Renal cortex interstitium (tissue), 11 donors: ENCODE measurements at regions not wholly inside any gene's neighbourhood (a gene's known extent, or its start where the extent isn't known, plus 50 kb on each side); places are given as distances from the start of the nearest gene placed in this dataset.
"Not testable (repeated sequence)": the region's sequence is repeated elsewhere in the genome, so short reads cannot be mapped to it uniquely, and the experiment has no call there.

Experiments used
- DNase-seq, 11 donors: peaks; one replicate each; pipeline ENCODE4 v3.0.0-alpha.2; 2013; ENCODE audit warnings: low read depth in 9 of 11, low spot score in 4 of 11; ENCODE audit errors: extremely low read depth in 1 of 11

DNA sequence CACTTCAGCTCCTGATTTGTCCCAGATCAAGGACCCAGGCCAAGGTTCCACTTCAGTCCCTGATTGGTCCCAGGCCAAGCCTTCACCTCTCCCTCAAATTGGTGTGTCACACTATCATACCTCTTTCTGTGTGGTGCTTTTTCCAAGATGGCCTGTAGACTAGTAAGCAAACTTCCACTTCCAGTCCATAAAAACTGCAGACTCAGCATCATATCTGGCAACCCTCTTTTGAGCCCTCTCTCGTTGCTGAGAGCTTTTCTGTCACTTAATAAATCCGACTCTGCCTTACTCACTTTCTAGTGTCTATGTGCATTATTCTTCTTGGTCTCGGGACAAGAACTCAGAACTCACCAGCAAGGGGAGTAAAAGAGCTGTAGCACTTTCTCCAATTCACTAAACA, 1395.1 kb downstream of the LRFN5 start:
- DNase-seq = no peak

DNA sequence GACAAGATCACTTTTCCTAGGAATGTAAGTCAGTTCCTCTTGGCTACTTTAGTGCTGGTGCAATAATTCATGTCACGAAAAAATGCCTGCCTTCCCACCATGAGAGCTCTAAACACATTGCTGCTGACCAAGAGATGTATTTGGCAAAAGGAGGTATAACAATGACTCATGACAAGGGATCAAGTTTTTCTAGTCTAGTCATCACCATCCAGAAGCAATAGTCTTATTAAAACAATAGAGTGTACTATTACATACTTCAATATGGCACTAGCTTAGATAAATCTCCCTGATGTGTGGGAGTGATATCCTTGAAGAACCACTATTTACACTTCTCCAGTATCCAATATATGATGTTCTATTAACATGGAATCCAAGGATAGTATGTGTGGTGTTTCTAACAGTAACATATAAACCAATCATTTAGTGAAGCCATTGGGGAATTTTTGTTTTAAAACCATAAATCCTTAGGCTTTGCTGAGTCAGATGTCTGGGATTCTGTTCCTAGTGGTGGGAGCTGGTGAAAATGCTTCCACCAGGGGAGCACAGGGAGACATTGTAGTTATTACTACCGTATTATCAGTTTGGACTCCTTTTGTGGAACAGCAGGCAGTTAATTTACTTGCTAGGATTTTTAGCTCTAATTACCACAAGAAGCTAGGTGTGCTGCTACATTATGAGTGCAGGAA, 1387.5 kb downstream of the LRFN5 start:
- DNase-seq = peak in 1 of 11 donors; percentile 3

DNA sequence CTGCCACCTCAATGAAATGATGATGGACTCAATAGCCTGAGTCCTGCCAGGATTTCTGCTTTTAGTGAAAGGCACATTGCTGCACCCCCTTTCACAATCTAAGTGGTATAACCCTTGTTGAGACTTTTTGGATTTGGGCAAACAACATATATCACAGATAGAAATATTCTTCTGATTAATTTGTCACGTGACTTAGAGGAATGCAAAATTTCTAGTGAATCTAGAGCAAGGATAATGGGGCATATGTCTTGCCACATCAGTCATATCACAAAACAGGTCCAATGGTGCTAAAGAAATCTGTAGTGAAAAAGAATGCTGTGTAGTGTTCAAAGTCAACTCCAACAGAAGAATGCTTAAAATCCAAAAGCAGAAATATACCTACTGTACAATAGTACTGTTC, 1386.3 kb downstream of the LRFN5 start:
- no peak for DNase-seq

DNA sequence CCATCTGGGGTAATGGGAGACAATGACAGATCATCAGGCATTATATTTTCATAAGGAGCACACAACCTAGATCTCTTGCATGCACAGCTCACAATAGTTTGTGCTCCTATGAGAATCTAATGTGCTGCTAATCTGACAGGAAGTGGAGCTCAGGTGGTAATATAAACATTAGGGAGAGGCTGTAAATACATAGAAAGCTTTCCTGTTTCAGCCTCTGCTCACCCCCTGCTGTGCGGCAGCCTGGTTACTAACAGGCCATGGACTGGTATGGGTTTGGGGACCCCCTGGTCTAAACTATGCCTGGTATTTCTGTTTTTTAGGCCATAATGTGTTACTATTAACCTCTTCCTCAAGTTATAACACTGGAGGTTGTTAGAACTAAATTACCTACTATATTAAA, 1373.7 kb downstream of the LRFN5 start:
- no peak for DNase-seq

DNA sequence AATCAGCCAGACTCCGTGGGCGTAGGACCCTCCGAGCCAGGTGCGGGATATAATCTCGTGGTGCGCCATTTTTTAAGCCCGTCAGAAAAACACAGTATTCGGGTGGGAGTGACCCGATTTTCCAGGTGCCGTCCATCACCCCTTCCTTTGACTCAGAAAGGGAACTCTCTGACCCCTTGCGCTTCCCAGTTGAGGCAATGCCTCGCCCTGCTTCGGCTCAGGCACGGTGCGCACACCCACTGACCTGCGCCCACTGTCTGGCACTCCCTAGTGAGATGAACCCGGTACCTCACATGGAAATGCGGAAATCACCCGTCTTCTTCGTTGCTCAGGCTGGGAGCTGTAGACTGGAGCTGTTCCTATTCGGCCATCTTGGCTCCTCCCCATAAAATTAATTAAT, 1366.5 kb downstream of the LRFN5 start:
- DNase-seq = not testable (repeated sequence)

DNA sequence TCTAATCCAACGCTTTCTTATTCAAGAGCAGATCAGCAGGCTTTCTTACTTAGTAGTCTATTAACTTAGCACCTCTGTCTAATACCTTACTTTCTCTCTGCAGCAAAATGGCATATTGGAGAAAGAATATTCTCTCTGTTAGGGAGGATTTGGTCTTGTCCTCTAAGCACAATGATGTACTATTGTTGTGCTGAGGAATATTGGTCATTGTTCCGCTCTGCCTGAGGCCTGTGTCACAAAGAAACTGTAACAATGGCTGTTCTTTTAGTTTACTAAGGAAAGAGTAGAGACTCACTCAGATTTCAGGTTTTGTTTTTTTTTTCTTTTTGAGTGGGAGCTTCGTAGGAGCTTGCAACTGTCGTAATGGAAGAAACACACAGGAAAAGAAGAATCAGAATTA, 1358.8 kb downstream of the LRFN5 start:
- DNase-seq = no peak

DNA sequence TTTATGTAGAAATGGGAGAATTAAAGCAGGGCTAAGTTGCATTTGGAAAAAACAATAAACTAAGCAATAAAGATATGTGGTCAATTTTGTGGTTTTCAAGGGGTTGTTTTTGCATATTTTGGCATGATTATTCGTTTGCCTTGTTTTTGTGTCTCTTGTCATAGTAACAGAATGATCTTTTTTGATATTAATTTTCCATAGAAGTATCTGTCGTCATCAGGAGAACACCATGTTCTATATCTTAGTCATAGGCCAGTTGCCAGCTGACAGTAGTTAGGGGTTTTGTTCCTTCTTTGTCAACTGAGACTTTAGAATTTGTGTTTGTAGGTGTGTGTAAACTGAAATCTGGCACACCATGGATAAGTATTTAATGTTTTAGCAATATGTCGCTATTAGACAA, 1354.8 kb downstream of the LRFN5 start:
- DNase-seq = no peak

DNA sequence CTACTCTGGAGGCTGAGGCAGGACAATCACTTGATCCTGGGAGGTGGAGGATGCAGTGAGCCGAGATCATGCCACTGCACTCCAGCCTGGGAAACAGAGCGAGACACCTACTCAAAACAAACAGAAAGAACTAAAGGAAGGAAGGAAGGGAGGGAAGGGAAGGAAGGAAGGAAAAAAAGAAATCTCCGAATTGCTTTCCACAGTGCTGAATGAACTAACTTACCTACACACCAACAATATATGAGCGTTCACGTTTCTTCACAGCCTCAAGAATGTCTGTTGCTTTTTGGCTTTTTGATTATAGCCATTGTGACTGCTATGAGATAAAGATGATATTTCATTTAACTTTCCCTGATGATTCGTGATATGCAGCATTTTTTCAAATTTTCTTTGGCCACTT, 1343.7 kb downstream of the LRFN5 start:
- no peak for DNase-seq

DNA sequence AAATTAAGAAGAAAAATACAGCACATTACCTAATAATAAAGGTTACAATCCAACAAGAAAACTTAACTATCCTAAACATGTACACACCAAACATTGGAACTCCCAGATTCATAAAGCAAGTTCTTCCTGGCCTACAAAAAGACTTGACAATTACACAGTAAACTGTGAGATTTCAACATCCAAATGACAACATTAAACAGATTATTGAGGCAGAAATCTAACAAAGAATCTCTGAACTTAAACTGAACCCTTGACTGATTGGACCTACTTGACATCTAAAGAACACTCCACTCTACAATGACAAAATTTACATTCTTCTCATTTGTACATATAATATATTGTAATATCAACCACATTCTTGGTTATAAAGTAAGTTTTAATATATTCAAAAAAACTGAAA, 1341.3 kb downstream of the LRFN5 start:
- no peak for DNase-seq

DNA sequence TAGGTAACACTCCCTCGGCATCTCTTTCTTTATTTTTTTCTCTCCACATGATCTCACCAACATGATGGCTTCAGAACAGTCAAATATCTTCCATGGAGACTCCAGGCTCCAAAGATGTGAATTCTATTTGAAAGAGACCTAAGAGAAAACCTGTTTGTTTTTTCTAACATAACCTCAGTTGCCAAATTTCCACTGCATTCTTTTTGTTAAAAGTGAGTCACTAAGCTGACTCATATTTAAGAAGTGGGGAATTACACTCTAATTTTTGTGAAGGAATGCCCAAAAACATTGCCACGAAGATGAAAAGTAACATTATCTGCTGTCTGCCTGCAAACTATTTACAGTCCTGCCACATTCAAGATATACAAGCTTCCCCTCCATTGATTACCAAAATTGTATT, 1337.6 kb downstream of the LRFN5 start:
- no peak for DNase-seq

DNA sequence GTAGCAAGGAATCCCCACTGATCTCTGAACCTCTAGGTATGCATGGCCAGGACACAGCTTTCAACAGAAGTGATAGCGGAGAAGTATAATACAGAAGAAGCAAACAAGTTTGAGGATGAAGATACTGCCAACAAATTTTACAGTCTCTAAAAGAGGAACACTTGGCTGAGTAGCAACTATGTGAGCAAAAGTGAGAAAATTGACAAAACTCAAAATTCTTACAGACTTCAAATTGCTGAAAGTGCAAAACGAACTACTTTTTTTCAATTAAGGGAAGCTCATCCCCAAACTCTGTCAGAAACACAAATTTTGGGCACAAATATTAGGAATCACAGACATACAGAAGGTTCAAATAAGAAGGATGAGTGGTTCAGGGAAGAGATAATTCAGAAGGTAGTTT, 1324.6 kb downstream of the LRFN5 start:
- DNase-seq = no peak

DNA sequence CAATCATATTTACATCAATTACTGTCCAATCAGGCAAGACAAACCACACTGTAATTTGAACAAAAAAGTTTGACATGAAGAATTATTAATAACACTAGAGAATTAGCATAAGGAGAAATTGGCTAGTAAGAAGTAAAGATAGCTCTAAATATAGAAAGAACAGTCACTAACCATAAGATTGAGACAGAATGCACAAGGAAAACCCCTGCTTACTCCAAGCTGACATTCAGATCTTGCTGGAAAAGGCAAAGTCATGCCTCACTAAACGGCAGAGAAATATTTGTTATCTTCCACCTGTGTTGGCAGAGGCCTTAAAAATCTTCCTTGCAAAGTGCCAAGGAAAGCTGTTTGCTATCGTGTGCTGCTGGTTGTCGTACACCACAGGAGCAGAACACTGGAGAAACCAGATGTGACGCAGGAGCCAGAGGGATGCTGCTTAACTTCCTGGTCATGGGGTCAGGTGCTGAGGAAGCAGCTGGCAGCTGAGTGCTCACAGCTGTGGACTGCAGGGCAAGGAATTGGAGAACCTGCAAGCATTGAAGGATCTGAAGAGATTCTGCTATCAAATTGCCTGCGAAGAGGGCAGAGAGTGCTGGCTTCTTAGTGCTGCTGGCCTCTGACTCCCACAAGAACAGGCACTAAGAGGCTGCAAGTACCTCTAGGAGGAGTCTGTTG, 1323.3 kb downstream of the LRFN5 start:
- peak in 10 of 11 donors; percentile 25 to 62 (median 35) for DNase-seq

DNA sequence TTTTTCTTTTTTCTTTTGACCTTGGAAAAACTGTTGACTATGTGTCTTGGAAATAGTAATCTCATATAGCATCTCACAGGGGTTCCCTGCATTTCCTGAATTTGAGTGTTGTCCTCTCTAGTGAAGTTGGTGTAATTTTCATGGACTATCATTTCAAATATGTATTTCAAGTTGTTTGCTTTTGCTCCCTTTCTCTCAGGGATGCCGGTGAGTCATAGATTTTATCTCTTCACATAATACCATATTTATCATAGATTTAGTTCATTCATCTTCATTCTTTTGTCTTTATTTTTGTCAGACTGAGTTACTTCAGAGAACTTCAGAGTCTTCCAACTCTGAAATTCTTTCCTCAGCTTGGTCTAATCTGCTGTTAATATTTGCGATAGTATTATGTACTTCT, 1320.6 kb downstream of the LRFN5 start:
- no peak for DNase-seq

DNA sequence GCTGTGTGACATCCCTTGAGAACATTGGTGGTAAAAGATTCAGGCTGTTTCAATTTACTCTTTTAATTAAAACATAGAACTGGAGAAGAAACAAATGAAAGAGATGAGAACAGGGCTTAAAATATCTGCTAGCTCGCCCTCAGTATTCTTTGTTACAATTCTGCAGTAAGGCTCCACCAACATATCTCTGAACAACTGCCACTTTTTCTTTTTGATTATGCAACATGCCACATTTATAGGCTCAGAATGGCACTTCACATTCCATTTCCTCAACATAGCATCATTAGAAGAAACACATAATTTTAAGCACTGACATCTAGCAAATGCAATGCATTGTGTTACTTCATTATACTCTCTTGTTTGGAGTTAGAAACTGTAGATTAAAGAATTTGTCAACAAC, 1315.2 kb downstream of the LRFN5 start:
- no peak for DNase-seq

DNA sequence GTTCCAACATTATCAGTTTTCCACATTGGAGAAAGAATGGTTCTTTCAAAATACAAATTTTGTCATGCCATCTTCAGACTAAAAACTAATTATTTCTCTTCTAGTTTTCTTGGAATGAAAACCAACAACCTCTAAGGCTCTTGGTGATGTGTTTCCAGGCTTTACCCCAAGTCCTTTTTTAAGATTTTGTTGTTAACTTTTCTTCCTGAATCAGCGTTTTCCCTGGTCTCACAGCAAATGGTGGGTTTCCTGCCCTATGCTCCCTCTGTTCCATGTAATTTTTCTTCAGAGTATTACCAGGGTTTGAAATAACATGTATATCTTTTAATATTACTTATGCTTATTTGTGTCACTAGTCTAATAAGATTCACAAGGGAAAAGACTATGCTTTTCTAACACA, 1311.9 kb downstream of the LRFN5 start:
- DNase-seq = no peak

DNA sequence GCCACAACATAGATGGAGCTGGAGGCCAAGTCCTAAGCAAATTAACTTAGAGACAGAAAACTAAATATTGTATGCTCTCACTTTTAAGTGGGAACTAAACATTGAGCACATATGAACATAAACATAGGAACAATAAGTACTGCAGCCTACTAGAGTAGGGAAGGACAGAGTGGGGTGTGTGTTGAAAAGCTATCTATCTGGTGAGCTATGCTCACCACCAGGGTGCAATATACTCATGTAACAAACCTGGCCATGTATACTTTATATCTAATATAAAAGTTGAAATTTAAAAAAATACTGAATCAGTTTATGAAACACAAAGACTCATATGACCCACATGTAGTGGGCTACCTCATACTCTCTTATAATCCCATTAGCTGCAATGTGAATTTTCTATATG, 1305.0 kb downstream of the LRFN5 start:
- DNase-seq = no peak

DNA sequence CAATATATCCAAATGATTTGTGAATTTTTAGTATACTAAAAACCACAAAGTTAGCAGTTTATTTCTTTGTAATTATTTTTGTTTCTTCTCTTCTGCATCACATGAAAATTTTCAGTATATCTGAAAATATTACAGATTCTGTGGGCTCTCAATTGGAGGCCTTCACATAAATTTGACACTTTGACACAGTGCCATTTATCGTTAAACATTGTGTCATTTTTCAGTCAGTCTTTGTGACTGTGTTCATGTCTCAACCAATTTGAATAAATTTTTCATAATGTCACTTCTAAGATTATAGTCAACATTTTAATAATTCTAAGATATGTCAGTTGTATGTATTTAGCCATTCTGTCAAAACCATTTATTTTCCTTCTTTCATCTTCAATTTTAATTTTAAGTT, 1303.0 kb downstream of the LRFN5 start:
- no peak for DNase-seq

DNA sequence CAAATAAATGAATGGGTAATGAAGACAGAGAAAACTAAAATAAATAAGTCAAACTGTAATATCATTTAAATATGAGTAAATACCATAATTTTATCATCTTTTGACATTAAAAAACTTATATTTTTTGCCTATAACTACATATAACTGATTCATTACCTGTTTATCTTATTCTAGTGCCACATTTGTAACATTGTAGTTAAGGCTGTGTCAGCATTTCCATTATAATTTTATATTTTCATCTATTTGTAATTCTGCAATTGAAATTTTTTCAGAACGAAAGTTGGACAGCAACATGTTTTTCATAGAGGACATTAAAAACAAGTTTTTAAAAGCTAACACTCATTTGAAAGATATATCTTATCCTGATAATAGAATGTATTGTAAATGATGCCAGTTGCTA, 1286.5 kb downstream of the LRFN5 start:
- DNase-seq = no peak

DNA sequence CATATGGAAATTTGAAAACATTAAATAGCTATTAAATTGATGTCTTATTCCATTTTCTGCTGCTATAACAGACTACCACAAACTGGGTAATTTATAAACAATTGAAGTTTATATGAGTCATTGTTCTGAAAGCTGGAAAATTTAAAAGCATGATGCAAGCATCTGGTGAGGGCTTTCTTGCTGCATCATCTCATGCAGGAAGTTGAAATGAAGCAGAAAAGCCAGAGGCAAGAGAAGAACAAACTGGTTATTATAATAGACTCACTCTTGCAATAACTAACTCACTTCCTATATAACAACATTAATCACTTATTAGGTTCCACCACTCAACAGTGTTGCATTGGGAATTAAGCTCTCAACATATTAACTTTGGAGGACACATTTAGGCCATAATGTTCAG, 1277.4 kb downstream of the LRFN5 start:
- peak in 6 of 11 donors; percentile 1 to 17 (median 6) for DNase-seq

DNA sequence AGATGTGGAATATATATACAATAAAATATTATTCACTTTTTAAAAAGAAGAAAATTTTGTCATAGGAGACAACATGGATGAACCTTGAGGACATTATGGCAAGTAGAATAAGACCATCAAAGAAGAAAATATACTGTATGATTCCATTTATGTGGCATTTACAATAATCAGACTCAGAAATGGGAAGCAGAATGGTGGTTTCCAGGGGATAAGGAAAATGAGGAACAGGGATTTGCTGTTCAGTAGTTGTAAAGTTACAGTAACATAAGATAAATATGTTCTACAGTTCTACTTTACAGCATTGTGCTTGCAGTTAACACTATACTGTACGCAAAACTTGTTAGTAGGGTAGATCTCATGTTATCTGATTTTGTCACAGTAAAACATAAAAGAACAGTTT, 1271.0 kb downstream of the LRFN5 start:
- DNase-seq = no peak

DNA sequence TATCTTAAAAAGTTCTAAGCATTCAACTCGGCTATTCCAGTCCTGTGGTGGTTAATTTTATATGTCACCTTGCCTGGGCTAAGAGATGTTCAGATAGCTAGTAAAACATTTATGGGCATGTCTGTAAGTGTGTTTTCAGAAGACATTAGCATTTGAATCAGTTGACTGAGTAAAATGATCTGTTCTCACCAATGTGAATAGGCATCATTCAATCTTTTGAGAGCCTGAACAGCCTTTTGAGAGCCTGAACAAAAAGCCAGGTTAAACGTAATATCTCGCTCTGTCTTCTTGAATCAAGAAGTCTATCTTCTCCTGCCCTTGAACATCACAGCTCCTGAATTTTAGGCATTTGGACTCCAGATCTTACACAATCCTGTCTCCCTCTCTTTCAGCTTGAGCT, 1266.1 kb downstream of the LRFN5 start:
- no peak for DNase-seq
